K562 (cell line): ENCODE measurements at regions not wholly inside any gene's neighbourhood (a gene's known extent, or its start where the extent isn't known, plus 50 kb on each side); places are given as distances from the start of the nearest gene placed in this dataset.

ENCODE experiments used
- ATAC-seq: fragments of 200-7000 bp; cut with Tn5 transposase; 3 replicates; pipeline ENCODE4 v1.9.1; 2020; ENCODE audit warnings: moderate library complexity
- BruUV-seq: library from RNA; stranded (reverse); fragments of 400-500 nt; replicated peaks from 2 replicates; lab custom pipeline; 2021; lab: Mats Ljungman, UMichigan
- CTCF ChIA-PET: fragments of 300-600 bp; formaldehyde crosslinking; extraction: SDS; loops from one replicate; lab custom pipeline; 2021; ENCODE audit warnings: low intra/inter-chr PET ratio; lab: Yijun Ruan, JAX
- POLR2A ChIA-PET: fragments of 300-600, 350-650 bp; sonication (Branson Sonifier 250); formaldehyde crosslinking; extraction: SDS; loops from one replicate; lab custom pipeline; 2021; ENCODE audit warnings: antibody characterized with exemption, inconsistent platforms; lab: Yijun Ruan, JAX
- DNase-seq, 4 experiments: peaks; one replicate each; pipeline versions ENCODE4 v3.0.0 to v3.0.0-alpha.2; 2011 to 2018; ENCODE audit warnings: low spot score in 3 of 4, mixed read lengths in 3 of 4; ENCODE audit errors: extremely low read depth in 1 of 4
- FAIRE-seq: peaks from 2 replicates; lab custom pipeline; 2011; peaks lifted over from hg19 to GRCh38; lab: Jason Lieb, UNC
- H2AFZ ChIP-seq: 2 replicates; pipeline ENCODE4 v1.6.0; 2011; ENCODE audit warnings: low read depth, low read length, control low read depth, inconsistent platforms
- H3K27ac ChIP-seq: fragments of 200-600 bp; 3 replicates; pipeline ENCODE4 v1.8.0; 2011; ENCODE audit warnings: low read depth, mild to moderate bottlenecking, control low read depth, inconsistent platforms, low read length, moderate library complexity, mixed read lengths; ENCODE audit errors: extremely low read depth
- H3K27me3 ChIP-seq, 2 experiments: fragments of 300-600 bp in 1 of 2; 2 replicates in 1 of 2; 3 replicates in 1 of 2; pipeline versions ENCODE4 v1.6.0 to v1.8.0; 2011; ENCODE audit warnings: inconsistent platforms in 2 of 2, low read length in 2 of 2, mild to moderate bottlenecking in 1 of 2, mixed read lengths in 1 of 2, moderate library complexity in 1 of 2; ENCODE audit not compliant: control insufficient read depth in 2 of 2, insufficient read depth in 2 of 2
- H3K36me3 ChIP-seq: fragments of 300-600 bp; 3 replicates; pipeline ENCODE4 v1.8.0; 2011; ENCODE audit warnings: mild to moderate bottlenecking, low read length, inconsistent platforms; ENCODE audit not compliant: control insufficient read depth, insufficient read depth
- H3K4me1 ChIP-seq, 2 experiments: fragments of 200-600 bp in 1 of 2; replicated peaks in 1 of 2; 2 replicates in 1 of 2; 3 replicates in 1 of 2; pipeline versions ENCODE4 v1.5.1 to v1.8.0; 2011; ENCODE audit warnings: inconsistent platforms in 2 of 2, low read length in 2 of 2, mild to moderate bottlenecking in 1 of 2, mixed read lengths in 1 of 2, moderate library complexity in 1 of 2; ENCODE audit not compliant: control insufficient read depth in 2 of 2, insufficient read depth in 2 of 2
- H3K4me2 ChIP-seq: 2 replicates; pipeline ENCODE4 v1.6.1; 2011; ENCODE audit warnings: low read length, control low read depth, inconsistent platforms, mixed read lengths; ENCODE audit not compliant: insufficient read depth
- H3K4me3 ChIP-seq: fragments of 200-600 bp; sonication (generic), shearing (Covaris generic); 2 replicates; pipeline ENCODE4 v1.5.1; 2016; ENCODE audit warnings: control low read depth, inconsistent platforms
- H3K79me2 ChIP-seq: fragments of 200-600 bp; 3 replicates; pipeline ENCODE4 v1.8.0; 2011; ENCODE audit warnings: low read length, inconsistent platforms; ENCODE audit not compliant: control insufficient read depth, insufficient read depth
- H3K9ac ChIP-seq, 2 experiments: 2 replicates each; pipeline versions ENCODE4 v1.6.0 to v1.6.1; 2011; ENCODE audit warnings: low read depth in 2 of 2, low read length in 2 of 2, control low read depth in 1 of 2, inconsistent platforms in 1 of 2, mild to moderate bottlenecking in 1 of 2, mixed read lengths in 1 of 2; ENCODE audit not compliant: insufficient read depth in 1 of 2
- H3K9me1 ChIP-seq: one replicate; pipeline ENCODE4 v1.6.0; 2011; ENCODE audit warnings: inconsistent platforms, mild to moderate bottlenecking, low read length, moderate library complexity; ENCODE audit not compliant: control insufficient read depth, insufficient read depth
- H3K9me3 ChIP-seq: replicated peaks from 2 replicates; pipeline ENCODE4 v1.5.1; 2011; ENCODE audit warnings: low read depth, low read length, inconsistent platforms; ENCODE audit not compliant: control insufficient read depth, insufficient read depth
- H4K20me1 ChIP-seq: replicated peaks from 2 replicates; pipeline ENCODE4 v1.6.1; 2011; ENCODE audit warnings: low read length, inconsistent platforms, mixed read lengths; ENCODE audit not compliant: control insufficient read depth, insufficient read depth
- ARNT ChIP-seq, 2 experiments: fragments of 450-650 bp; IDR thresholded peaks; 2 replicates each; pipeline ENCODE4 v1.6.1; 2016; ENCODE audit warnings: mild to moderate bottlenecking in 1 of 2
- COPS2 ChIP-seq: fragments of 450-650 bp; conservative IDR thresholded peaks from 2 replicates; pipeline ENCODE4 v1.6.1; 2016; ENCODE audit warnings: mild to moderate bottlenecking, moderate library complexity
- EHMT2 ChIP-seq: fragments of 450-650 bp; IDR thresholded peaks from 2 replicates; pipeline ENCODE4 v1.6.1; 2018; ENCODE audit warnings: antibody characterized with exemption
- ESRRA ChIP-seq: fragments of 450-650 bp; IDR thresholded peaks from 2 replicates; pipeline ENCODE4 v1.6.1; 2014; ENCODE audit warnings: low read depth, mild to moderate bottlenecking, moderate library complexity, borderline replicate concordance
- GABPB1 ChIP-seq: sonication (generic); formaldehyde crosslinking; IDR thresholded peaks from 2 replicates; pipeline ENCODE4 v1.8.0; 2022; ENCODE audit warnings: mild to moderate bottlenecking, missing genetic modification reagents
- HNRNPL ChIP-seq: fragments of 200-400 bp; formaldehyde crosslinking; IDR thresholded peaks from 2 replicates; pipeline ENCODE4 v1.6.1; 2017; ENCODE audit warnings: low read depth, mild to moderate bottlenecking, low read length
- MXI1 ChIP-seq: IDR thresholded peaks from 2 replicates; pipeline ENCODE4 v1.6.1; 2011; ENCODE audit warnings: low read depth, mild to moderate bottlenecking, improper control_type of control experiment, low read length
- NFE2 ChIP-seq: IDR thresholded peaks from 2 replicates; pipeline ENCODE4 v1.6.1; 2014; ENCODE audit warnings: antibody characterized with exemption, low read depth
- NR1H2 ChIP-seq: sonication (generic); formaldehyde crosslinking; IDR thresholded peaks from 2 replicates; pipeline ENCODE4 v1.4.0; 2020; ENCODE audit warnings: mild to moderate bottlenecking, missing genetic modification reagents
- NR3C1 ChIP-seq: sonication (generic); formaldehyde crosslinking; IDR thresholded peaks from 2 replicates; pipeline ENCODE4 v1.8.1; 2022; ENCODE audit warnings: missing genetic modification reagents
- PRPF4 ChIP-seq: fragments of 200-400 bp; formaldehyde crosslinking; IDR thresholded peaks from one replicate; pipeline ENCODE4 v1.6.1; 2017; ENCODE audit warnings: low read length, low read depth, mild to moderate bottlenecking; ENCODE audit not compliant: insufficient read depth, poor library complexity, severe bottlenecking
- RBM39 ChIP-seq: fragments of 200-400 bp; formaldehyde crosslinking; optimal IDR thresholded peaks from 2 replicates; pipeline ENCODE3; 2018; ENCODE audit warnings: low read depth, low read length
- TFE3 ChIP-seq: fragments of 450-650 bp; formaldehyde crosslinking; IDR thresholded peaks from 2 replicates; pipeline ENCODE4 v1.4.0; 2020; ENCODE audit warnings: mild to moderate bottlenecking, mixed read lengths
- ZBTB12 ChIP-seq: fragments of 250-450 bp; sonication (Bioruptor Pico); IDR thresholded peaks from 2 replicates; pipeline ENCODE4 v1.4.0; 2020
- WGBS: fragments of 100-300 bp; shearing (Covaris generic); methylation state at CpG from one replicate; pipeline ENCODE4 v1.1.6; 2016; ENCODE audit warnings: low coverage, mixed read lengths; ENCODE audit not compliant: insufficient coverage; ENCODE audit errors: missing lambda C conversion rate; 5-methylcytosine and 5-hydroxymethylcytosine counted together
- in situ Hi-C: fragments of 300-500 bp; cut with MboI; formaldehyde crosslinking; loops from 4 replicates; pipeline ENCODE4 v1.15.0; 2018; ENCODE audit warnings: inconsistent platforms, mixed read lengths
- intact Hi-C: fragments of 100-400 bp; cut with micrococcal nuclease; formaldehyde crosslinking; loops from 2 replicates; pipeline ENCODE4 v1.14.2; 2022

GRCh38 chr3:16028604-16029003 lies 145.9 kb upstream of the GALNT15 start:
- Histone ChIP-seq H3K4me1 (no peaks in the 10 kb centered on the region; a peak in 1 of 5 replicates), H4K20me1 (no peaks in the 10 kb centered on the region), H3K27me3 (peaks cover 3 to 8% of the 10 kb centered on the region in 2 experiments; a peak in 3 of 5 replicates), H3K9me1 (no peaks in the 10 kb centered on the region), H3K4me2 (no peak overlapping the region), H3K79me2 (no peaks in the 10 kb centered on the region), H2AFZ (no peak overlapping the region), H3K27ac (no peak overlapping the region), H3K9ac (no peak overlapping the region), H3K9me3 (no peaks in the 10 kb centered on the region), H3K36me3 (no peaks in the 10 kb centered on the region), H3K4me3 (no peak overlapping the region)
- in situ Hi-C loops, result no loop called here
- no TSS peak for BruUV-seq
- WGBS, result 0% methylated on average over 2 of the region's 2 CpGs
- TF ChIP-seq GABPB1 (CRISPR knock-in tag) (no peak), PRPF4 (no peak), HNRNPL (no peak), EHMT2 (no peak), RBM39 (no peak), COPS2 (no peak), TFE3 (CRISPR knock-in tag) (no peak), ZBTB12 (CRISPR knock-in tag) (no peak), ESRRA (no peak), NR3C1 (CRISPR knock-in tag) (no peak), NR1H2 (CRISPR knock-in tag) (no peak), MXI1 (no peak), ARNT (IDR thresholded peaks at IDR 0.05) (no peak), NFE2 (no peak)
- POLR2A ChIA-PET, result interaction anchor here (0.6 to 1.0 kb wide), 2 partner anchors 9 to 106 kb away, joined by 3 read pairs; no protein-coding TSS in a partner anchor
- intact Hi-C loops, result no loop called here
- DNase-seq (no peak), FAIRE-seq (no peak), ATAC-seq (no peak)
- CTCF ChIA-PET, result no interaction called here
